GM23248 (cell line): ENCODE measurements at regions not wholly inside any gene's neighbourhood (a gene's known extent, or its start where the extent isn't known, plus 50 kb on each side); places are given as distances from the start of the nearest gene placed in this dataset.

Experiments
- EZH2 ChIP-seq: fragments of 200-600 bp; sonication (generic); IDR thresholded peaks from 2 replicates; pipeline ENCODE4 v1.6.1; 2018; ENCODE audit warnings: antibody characterized with exemption, mild to moderate bottlenecking; ENCODE audit not compliant: insufficient read depth, poor library complexity, severe bottlenecking
- EZH2phosphoT487 ChIP-seq: fragments of 200-600 bp; sonication (generic); IDR thresholded peaks from 2 replicates; pipeline ENCODE4 v1.6.1; 2018; ENCODE audit warnings: antibody characterized with exemption, moderate library complexity, mild to moderate bottlenecking, low read depth; ENCODE audit not compliant: insufficient read depth

- no peak for TF ChIP-seq EZH2phosphoT487
- no peak for TF ChIP-seq EZH2
Measured at GRCh38 chr6:82015526-82015925, 232.0 kb downstream of the IBTK start.
